ENCODE measurements at regions not wholly inside any gene's neighbourhood (a gene's known extent, or its start where the extent isn't known, plus 50 kb on each side); places are given as distances from the start of the nearest gene placed in this dataset.

GRCh38 chr2:234666911-234667310, 170.0 kb upstream of the ARL4C start:
- no peaks in the 10 kb centered on the region for H3K27me3 ChIP-seq (replicated peaks in 1 of 4; ENCODE audit: control insufficient read depth in 3 of 4, extremely low read depth in 1 of 4, insufficient read depth in 3 of 4, low read length in 3 of 4)
- H2BK5ac ChIP-seq (ENCODE audit: low read depth, low read length), result no peak overlapping the region
- H3K9ac ChIP-seq (replicated peaks in 1 of 4; ENCODE audit: extremely low read depth in 1 of 4, low read depth in 3 of 4, low read length in 3 of 4), result no peak overlapping the region
- no peak overlapping the region for H4K5ac ChIP-seq (ENCODE audit: insufficient read length, low read depth, low read length)
- no peak overlapping the region for H2BK120ac ChIP-seq (replicated peaks; ENCODE audit: low read depth, low read length)
- peaks cover 0 to 4% (median 3%) of the 10 kb centered on the region in 4 experiments; a peak in 5 of 7 replicates for H3K4me1 ChIP-seq (replicated peaks in 1 of 4; ENCODE audit: control insufficient read depth in 3 of 4, insufficient read depth in 4 of 4, low read length in 3 of 4)
- TF ChIP-seq KDM4A (IDR thresholded peaks at IDR 0.05; ENCODE audit: low read depth, low read length, severe bottlenecking) (no peak), E2F6 (IDR thresholded peaks at IDR 0.05) (no peak), EGR1 (IDR thresholded peaks at IDR 0.05; ENCODE audit: borderline replicate concordance, low read depth, low read length) (no peak), CTCF (IDR thresholded peaks at IDR 0.05; ENCODE audit: control extremely low read depth in 1 of 3, insufficient read depth in 1 of 3, low read depth in 1 of 3, low read length in 3 of 3) (no peak), KDM5A (IDR thresholded peaks at IDR 0.05; ENCODE audit: low read length) (no peak), BRCA1 (IDR thresholded peaks at IDR 0.05; ENCODE audit: low read depth, low read length) (no peak), SP1 (IDR thresholded peaks at IDR 0.05; ENCODE audit: low read depth, low read length) (no peak), CBX5 (IDR thresholded peaks at IDR 0.05; ENCODE audit: low read depth, low read length) (no peak)
- no peak overlapping the region for H4K91ac ChIP-seq (replicated peaks; ENCODE audit: insufficient read length, low read length)
- CTCF ChIA-PET (ENCODE audit: partially characterized antibody), result interaction anchor here (1.0 to 1.7 kb wide), 4 partner anchors 9 to 82 kb away, joined by 3 to 5 read pairs (median 4); no protein-coding TSS in a partner anchor
- H3K4ac ChIP-seq (replicated peaks; ENCODE audit: insufficient read length, low read depth, low read length), result no peak overlapping the region
- H4K20me1 ChIP-seq (replicated peaks in 1 of 2; ENCODE audit: control insufficient read depth in 1 of 2, insufficient read depth in 2 of 2, low read length in 2 of 2), result no peaks in the 10 kb centered on the region
- peaks cover 17 to 22% of the 10 kb centered on the region in 2 experiments for H3K9me3 ChIP-seq (ENCODE audit: insufficient read depth in 2 of 2, low read depth in 1 of 2, low read length in 1 of 2)
- H3K4me3 ChIP-seq (ENCODE audit: extremely low read depth in 1 of 4, insufficient read depth in 2 of 4, low read depth in 3 of 4, low read length in 4 of 4), result no peak overlapping the region
- H2AFZ ChIP-seq (ENCODE audit: low read length), result no peak overlapping the region
- peak in 1 of 2 experiments; percentile 8 for DNase-seq (ENCODE audit: low read depth in 1 of 2, low spot score in 2 of 2)
- no peak overlapping the region for H3K23ac ChIP-seq (ENCODE audit: insufficient read length)
- H3K4me2 ChIP-seq (ENCODE audit: insufficient read depth in 1 of 2, low read depth in 2 of 2, low read length in 2 of 2), result no peak overlapping the region
- no peak overlapping the region for H2BK15ac ChIP-seq (ENCODE audit: low read length)
- no peak overlapping the region for H4K8ac ChIP-seq (ENCODE audit: extremely low read depth, insufficient read depth, low read length)
- no peak overlapping the region for H2AK5ac ChIP-seq (ENCODE audit: low read depth, low read length)
- H3K23me2 ChIP-seq (ENCODE audit: low read depth, low read length), result no peaks in the 10 kb centered on the region
- H3K79me1 ChIP-seq (ENCODE audit: low read depth, low read length), result no peaks in the 10 kb centered on the region
- H2BK20ac ChIP-seq (ENCODE audit: low read length), result no peak overlapping the region
- no peak overlapping the region for H3K56ac ChIP-seq (replicated peaks; ENCODE audit: insufficient read length, low read depth, low read length)
- H3K18ac ChIP-seq (ENCODE audit: extremely low read depth, low read length), result no peak overlapping the region
- no peaks in the 10 kb centered on the region for H3K79me2 ChIP-seq (ENCODE audit: control insufficient read depth in 1 of 2, insufficient read depth in 2 of 2, low read length in 2 of 2)
- no peak for FAIRE-seq
- no peak overlapping the region for H3K14ac ChIP-seq (ENCODE audit: insufficient read length)
- H3K36me3 ChIP-seq (ENCODE audit: control insufficient read depth in 2 of 4, insufficient read depth in 4 of 4, low read length in 3 of 4), result no peaks in the 10 kb centered on the region; a peak in 1 of 8 replicates
- H3K27ac ChIP-seq (ENCODE audit: low read depth, low read length), result no peak overlapping the region
- WGBS, 2 experiments (ENCODE audit: extremely low coverage in 1 of 2, insufficient coverage in 1 of 2, insufficient read length in 1 of 2, insufficient replicate concordance in 2 of 2, low coverage in 1 of 2, low lambda C conversion rate in 2 of 2, missing lambda C conversion rate in 1 of 2), result 94% methylated on average over 3 of the region's 3 CpGs; no CpG with 5 or more reads in 1 of the 2 experiments
- H2BK12ac ChIP-seq (ENCODE audit: low read depth, low read length), result no peak overlapping the region
- POLR2A ChIA-PET (ENCODE audit: partially characterized antibody), result no interaction called here
